ENCODE measurements at regions not wholly inside any gene's neighbourhood (a gene's known extent, or its start where the extent isn't known, plus 50 kb on each side); places are given as distances from the start of the nearest gene placed in this dataset.
"Not testable (repeated sequence)": the region's sequence is repeated elsewhere in the genome, so short reads cannot be mapped to it uniquely, and the experiment has no call there.

GRCh38 chr13:44796597-44797490, 192.4 kb downstream of the NUFIP1 start:
- H3K27ac ChIP-seq: no peak overlapping the region
- H3K9me3 ChIP-seq: no peaks in the 10 kb centered on the region
- DNase-seq: no peak
- no peaks in the 10 kb centered on the region for H3K4me1 ChIP-seq
- H3K4me3 ChIP-seq: no peak overlapping the region
- intact Hi-C loops (cut with DNase I; ENCODE audit: low total_unique reads): no loop called here
- no peaks in the 10 kb centered on the region for H3K27me3 ChIP-seq
- WGBS, 2 donors: 73 to 74% methylated on average over 5 of the region's 5 CpGs
- no peaks in the 10 kb centered on the region for H3K36me3 ChIP-seq (ENCODE audit: low read depth, missing control alignments)
- no peak for TF ChIP-seq POLR2A (IDR thresholded peaks at IDR 0.05)
- TF ChIP-seq, protein P1, sequence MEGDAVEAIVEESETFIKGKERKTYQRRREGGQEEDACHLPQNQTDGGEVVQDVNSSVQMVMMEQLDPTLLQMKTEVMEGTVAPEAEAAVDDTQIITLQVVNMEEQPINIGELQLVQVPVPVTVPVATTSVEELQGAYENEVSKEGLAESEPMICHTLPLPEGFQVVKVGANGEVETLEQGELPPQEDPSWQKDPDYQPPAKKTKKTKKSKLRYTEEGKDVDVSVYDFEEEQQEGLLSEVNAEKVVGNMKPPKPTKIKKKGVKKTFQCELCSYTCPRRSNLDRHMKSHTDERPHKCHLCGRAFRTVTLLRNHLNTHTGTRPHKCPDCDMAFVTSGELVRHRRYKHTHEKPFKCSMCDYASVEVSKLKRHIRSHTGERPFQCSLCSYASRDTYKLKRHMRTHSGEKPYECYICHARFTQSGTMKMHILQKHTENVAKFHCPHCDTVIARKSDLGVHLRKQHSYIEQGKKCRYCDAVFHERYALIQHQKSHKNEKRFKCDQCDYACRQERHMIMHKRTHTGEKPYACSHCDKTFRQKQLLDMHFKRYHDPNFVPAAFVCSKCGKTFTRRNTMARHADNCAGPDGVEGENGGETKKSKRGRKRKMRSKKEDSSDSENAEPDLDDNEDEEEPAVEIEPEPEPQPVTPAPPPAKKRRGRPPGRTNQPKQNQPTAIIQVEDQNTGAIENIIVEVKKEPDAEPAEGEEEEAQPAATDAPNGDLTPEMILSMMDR (IDR thresholded peaks at IDR 0.05): no peak

DNA sequence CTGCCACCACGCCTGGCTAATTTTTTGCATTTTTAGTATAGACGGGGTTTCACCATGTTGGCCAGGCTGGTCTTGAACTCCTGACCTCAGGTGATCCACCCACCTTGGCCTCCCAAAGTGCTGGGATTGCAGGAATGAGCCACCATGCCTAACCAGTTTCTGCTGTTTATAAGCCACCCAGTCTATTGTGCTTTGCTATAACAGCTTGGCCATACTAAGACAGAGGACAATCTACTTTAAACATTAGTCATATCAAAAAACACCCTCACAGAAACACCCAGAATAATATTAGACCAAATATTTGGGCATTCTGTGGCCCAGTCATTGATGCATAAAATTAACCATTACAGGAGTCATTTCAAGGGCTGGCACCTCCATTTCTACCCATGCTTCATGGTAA, 193.2 kb downstream of the NUFIP1 start:
- H3K4me1 ChIP-seq; H3K4me3 ChIP-seq; H3K27me3 ChIP-seq; DNase-seq; H3K27ac ChIP-seq; H3K36me3 ChIP-seq (ENCODE audit: low read depth, missing control alignments); H3K9me3 ChIP-seq; intact Hi-C loops (cut with DNase I; ENCODE audit: low total_unique reads): not testable (repeated sequence)
- 90 to 95% methylated on average over 2 of the region's 2 CpGs for WGBS, 2 donors

GRCh38 chr13:44795176-44795575, 194.1 kb downstream of the NUFIP1 start:
- Histone ChIP-seq H3K4me1 (no peaks in the 10 kb centered on the region), H3K36me3 (ENCODE audit: low read depth, missing control alignments) (no peaks in the 10 kb centered on the region), H3K27me3 (no peaks in the 10 kb centered on the region), H3K9me3 (no peaks in the 10 kb centered on the region), H3K4me3 (no peak overlapping the region), H3K27ac (no peak overlapping the region)
- WGBS, 2 donors: 90 to 93% methylated on average over 2 of the region's 2 CpGs
- no peak for DNase-seq
- intact Hi-C loops (cut with DNase I; ENCODE audit: low total_unique reads): no loop called here
- TF ChIP-seq, protein P1 (IDR thresholded peaks at IDR 0.05): no peak
- TF ChIP-seq POLR2A (IDR thresholded peaks at IDR 0.05): no peak

DNA sequence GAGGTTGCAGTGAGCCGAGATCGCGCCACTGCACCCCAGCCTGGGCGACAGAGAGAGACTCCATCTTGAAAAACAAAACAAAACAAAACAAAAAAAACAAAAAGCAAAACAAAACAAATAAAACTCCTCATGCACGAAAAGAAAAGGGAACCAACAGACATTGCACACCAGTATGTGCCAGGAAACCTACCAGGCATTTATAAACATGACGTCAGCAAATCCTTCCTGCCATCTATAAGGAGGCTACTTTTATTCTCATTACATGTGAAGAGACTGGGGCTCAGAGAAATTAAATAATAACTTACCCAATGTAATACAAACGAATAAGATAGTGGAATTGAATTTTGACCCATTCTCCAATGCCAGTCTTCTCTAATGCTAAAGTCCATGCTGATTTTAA, 197.2 kb downstream of the NUFIP1 start:
- no peak for DNase-seq
- intact Hi-C loops (cut with DNase I; ENCODE audit: low total_unique reads): no loop called here
- H3K9me3 ChIP-seq: no peaks in the 10 kb centered on the region
- peaks cover 6% of the 10 kb centered on the region for H3K4me1 ChIP-seq
- H3K4me3 ChIP-seq: no peak overlapping the region
- no peaks in the 10 kb centered on the region for H3K36me3 ChIP-seq (ENCODE audit: low read depth, missing control alignments)
- H3K27ac ChIP-seq: no peak overlapping the region
- H3K27me3 ChIP-seq: no peaks in the 10 kb centered on the region
- TF ChIP-seq POLR2A (IDR thresholded peaks at IDR 0.05): no peak
- TF ChIP-seq, protein P1 (IDR thresholded peaks at IDR 0.05): no peak
- WGBS, 2 donors: 85 to 86% methylated on average over 7 of the region's 7 CpGs

GRCh38 chr13:44790289-44790688, 199.0 kb downstream of the NUFIP1 start:
- intact Hi-C loops (cut with DNase I; ENCODE audit: low total_unique reads): no loop called here
- H3K9me3 ChIP-seq: no peaks in the 10 kb centered on the region
- H3K4me3 ChIP-seq: no peak overlapping the region
- H3K4me1 ChIP-seq: peaks cover 9% of the 10 kb centered on the region
- no peaks in the 10 kb centered on the region for H3K36me3 ChIP-seq (ENCODE audit: low read depth, missing control alignments)
- no peak for DNase-seq
- TF ChIP-seq, protein P1 (IDR thresholded peaks at IDR 0.05): no peak
- TF ChIP-seq POLR2A (IDR thresholded peaks at IDR 0.05): no peak
- 64 to 76% methylated on average over 3 to 4 of the region's 4 CpGs for WGBS, 2 donors
- no peaks in the 10 kb centered on the region for H3K27me3 ChIP-seq
- H3K27ac ChIP-seq: no peak overlapping the region

Data from testis (tissue), 2 donors.